Caco-2 (cell line): ENCODE measurements at regions not wholly inside any gene's neighbourhood (a gene's known extent, or its start where the extent isn't known, plus 50 kb on each side); places are given as distances from the start of the nearest gene placed in this dataset.

Experiments
- BruUV-seq: library from RNA; stranded (reverse); fragments of 400-500 nt; replicated peaks from 2 replicates; lab custom pipeline; 2021; lab: Mats Ljungman, UMichigan
- CTCF ChIA-PET: fragments of 300-600 bp; sonication (Branson Sonifier 250); formaldehyde crosslinking; loops from one replicate; lab custom pipeline; 2022; ENCODE audit warnings: antibody characterized with exemption; lab: Charles Lee
- POLR2A ChIA-PET: fragments of 300-600 bp; sonication (Branson Sonifier 250); formaldehyde crosslinking; loops from one replicate; lab custom pipeline; 2022; ENCODE audit warnings: antibody characterized with exemption; lab: Charles Lee
- DNase-seq, 2 experiments: peaks; one replicate each; pipeline versions ENCODE4 v3.0.0 to v3.0.0-alpha.2; 2020 to 2022
- H3K27me3 ChIP-seq: replicated peaks from 2 replicates; pipeline ENCODE4 v1.6.0; 2011; ENCODE audit warnings: low read length; ENCODE audit not compliant: control insufficient read depth, insufficient read depth
- H3K36me3 ChIP-seq: 2 replicates; pipeline ENCODE4 v1.5.1; 2011; ENCODE audit warnings: low read length; ENCODE audit not compliant: control insufficient read depth, insufficient read depth
- H3K4me1 ChIP-seq: fragments of 250-450 bp; sonication (Bioruptor Pico); 2 replicates; pipeline ENCODE4 v1.5.1; 2020; ENCODE audit warnings: mild to moderate bottlenecking
- H3K4me3 ChIP-seq: 2 replicates; pipeline ENCODE4 v1.5.1; 2011; ENCODE audit warnings: low read depth, mild to moderate bottlenecking, control low read depth, low read length
- H3K9me3 ChIP-seq: fragments of 250-450 bp; sonication (Bioruptor Pico); 2 replicates; pipeline ENCODE4 v1.5.1; 2020; ENCODE audit warnings: mild to moderate bottlenecking, moderate library complexity
- H3K27ac Mint-ChIP-seq: one replicate; pipeline ENCODE4 v1.8.0; 2022; ENCODE audit warnings: mixed read lengths; ENCODE audit not compliant: unreplicated experiment
- H3K27me3 Mint-ChIP-seq: one replicate; pipeline ENCODE4 v1.8.0; 2022; ENCODE audit warnings: mixed read lengths; ENCODE audit not compliant: insufficient read depth, unreplicated experiment
- H3K36me3 Mint-ChIP-seq: one replicate; pipeline ENCODE4 v1.8.0; 2022; ENCODE audit warnings: mild to moderate bottlenecking, mixed read lengths; ENCODE audit not compliant: insufficient read depth, unreplicated experiment
- H3K4me1 Mint-ChIP-seq: one replicate; pipeline ENCODE4 v1.8.0; 2022; ENCODE audit warnings: low read depth, mixed read lengths; ENCODE audit not compliant: unreplicated experiment
- H3K4me3 Mint-ChIP-seq: one replicate; pipeline ENCODE4 v1.8.0; 2022; ENCODE audit warnings: mild to moderate bottlenecking, moderate library complexity, mixed read lengths; ENCODE audit not compliant: unreplicated experiment
- H3K9me3 Mint-ChIP-seq: one replicate; pipeline ENCODE4 v1.8.0; 2022; ENCODE audit warnings: mixed read lengths; ENCODE audit not compliant: unreplicated experiment
- CTCF ChIP-seq, 2 experiments: fragments of 200-600 bp in 1 of 2; IDR thresholded peaks; 1 replicate in 1 of 2; 2 replicates in 1 of 2; pipeline versions ENCODE4 v1.5.1 to v1.8.0; 2011 to 2022; ENCODE audit warnings: antibody characterized with exemption in 1 of 2, control low read depth in 1 of 2, inconsistent platforms in 1 of 2, low read depth in 1 of 2, low read length in 1 of 2, mild to moderate bottlenecking in 1 of 2, moderate library complexity in 1 of 2; ENCODE audit not compliant: insufficient read depth in 1 of 2, severe bottlenecking in 1 of 2, unreplicated experiment in 1 of 2
- intact Hi-C: fragments of 100-400 bp; cut with micrococcal nuclease; formaldehyde crosslinking; loops from one replicate; pipeline ENCODE4 v1.10.0; 2022; ENCODE audit not compliant: unreplicated experiment

DNA sequence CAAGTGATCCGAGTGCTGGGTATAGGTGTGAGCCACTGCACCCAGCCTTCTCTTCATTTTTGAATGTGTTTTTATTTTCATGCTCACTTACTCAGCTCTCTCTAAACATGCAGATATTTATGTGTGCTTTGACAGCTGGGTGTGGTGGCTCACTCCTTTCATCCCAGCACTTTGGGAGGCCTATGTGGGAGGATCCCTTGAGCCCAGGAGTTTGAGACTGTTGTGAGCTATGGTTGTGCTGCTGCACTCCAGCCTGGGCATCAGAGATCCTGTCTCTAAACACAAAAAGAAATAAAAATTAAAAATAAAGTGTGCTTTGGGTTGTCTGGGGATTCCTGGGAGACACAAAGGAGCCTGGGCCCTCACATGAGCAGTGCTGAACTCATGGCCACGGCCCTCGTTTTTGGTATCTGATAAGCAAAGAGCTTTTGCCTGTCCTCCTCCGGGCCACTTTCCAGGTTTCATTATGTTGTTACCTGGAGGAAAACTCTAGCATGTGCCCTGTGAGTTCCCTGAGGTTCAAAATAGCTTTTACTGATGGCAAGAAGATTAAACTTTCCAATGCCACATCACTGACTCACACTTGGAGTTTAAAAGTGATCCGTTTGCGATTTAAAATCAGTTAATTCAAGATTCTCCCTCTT lies 78.5 kb downstream of the CD164 start:
- CTCF ChIA-PET: no interaction called here
- Histone ChIP-seq H3K27me3 (no peaks in the 10 kb centered on the region), H3K4me1 (peaks cover 16% of the 10 kb centered on the region), H3K4me3 (no peak overlapping the region), H3K9me3 (no peaks in the 10 kb centered on the region), H3K36me3 (no peaks in the 10 kb centered on the region)
- DNase-seq: no peak
- H3K27ac Mint-ChIP-seq: no peak overlapping the region
- H3K36me3 Mint-ChIP-seq: no peaks in the 10 kb centered on the region
- H3K27me3 Mint-ChIP-seq: no peaks in the 10 kb centered on the region
- H3K4me3 Mint-ChIP-seq: no peak overlapping the region
- no peaks in the 10 kb centered on the region for H3K9me3 Mint-ChIP-seq
- intact Hi-C loops: no loop called here
- H3K4me1 Mint-ChIP-seq: peaks cover 11% of the 10 kb centered on the region
- POLR2A ChIA-PET: no interaction called here
- no peak for TF ChIP-seq CTCF (IDR thresholded peaks at IDR 0.05; ENCODE audit: insufficient read depth in 1 of 2, low read depth in 1 of 2, low read length in 1 of 2, severe bottlenecking in 1 of 2, unreplicated experiment in 1 of 2)
- no TSS peak for BruUV-seq

DNA sequence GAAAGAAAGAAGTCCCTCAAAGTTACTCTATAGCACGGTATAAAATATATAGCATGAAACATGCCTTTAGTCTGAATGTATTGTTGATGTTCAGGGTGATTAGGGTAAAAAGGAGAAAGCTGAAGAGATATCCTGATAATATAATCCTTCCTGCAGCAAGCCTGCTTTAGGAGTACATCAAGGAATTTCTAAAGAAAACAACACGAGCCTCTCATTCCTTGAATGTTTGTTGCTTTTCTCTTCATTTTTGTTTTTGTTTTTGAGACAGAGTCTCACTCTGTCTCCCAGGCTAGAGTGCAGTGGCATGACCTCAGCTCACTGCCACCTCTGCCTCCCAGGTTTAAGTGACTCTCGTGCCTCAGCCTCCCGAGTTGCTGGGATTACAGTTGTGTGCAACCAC lies 79.1 kb downstream of the CD164 start:
- Histone ChIP-seq H3K9me3 (no peaks in the 10 kb centered on the region), H3K36me3 (no peaks in the 10 kb centered on the region), H3K4me1 (peaks cover 10% of the 10 kb centered on the region), H3K4me3 (no peak overlapping the region), H3K27me3 (no peaks in the 10 kb centered on the region)
- Mint-ChIP-seq H3K4me1 (peaks cover 11% of the 10 kb centered on the region), H3K27me3 (no peaks in the 10 kb centered on the region), H3K36me3 (no peaks in the 10 kb centered on the region), H3K4me3 (no peak overlapping the region), H3K9me3 (no peaks in the 10 kb centered on the region), H3K27ac (no peak overlapping the region)
- DNase-seq: no peak
- intact Hi-C loops: no loop called here
- ChIA-PET CTCF (no interaction called here), POLR2A (no interaction called here)
- TF ChIP-seq CTCF (IDR thresholded peaks at IDR 0.05; ENCODE audit: insufficient read depth in 1 of 2, low read depth in 1 of 2, low read length in 1 of 2, severe bottlenecking in 1 of 2, unreplicated experiment in 1 of 2): no peak
- BruUV-seq: no TSS peak

- Mint-ChIP-seq H3K4me1 (peaks cover 11% of the 10 kb centered on the region), H3K4me3 (no peak overlapping the region), H3K27ac (no peak overlapping the region), H3K36me3 (no peaks in the 10 kb centered on the region), H3K9me3 (no peaks in the 10 kb centered on the region), H3K27me3 (no peaks in the 10 kb centered on the region)
- H3K4me3 ChIP-seq: no peak overlapping the region
- no peaks in the 10 kb centered on the region for H3K9me3 ChIP-seq
- peaks cover 3% of the 10 kb centered on the region; the same call in 1 of the 2 replicates for H3K4me1 ChIP-seq
- TF ChIP-seq CTCF (IDR thresholded peaks at IDR 0.05; ENCODE audit: insufficient read depth in 1 of 2, low read depth in 1 of 2, low read length in 1 of 2, severe bottlenecking in 1 of 2, unreplicated experiment in 1 of 2): no peak
- no peaks in the 10 kb centered on the region for H3K36me3 ChIP-seq
- ChIA-PET CTCF (no interaction called here), POLR2A (interaction anchor here (0.6 kb wide), 1 partner anchor 82 kb away, joined by 3 read pairs; no protein-coding TSS in a partner anchor)
- BruUV-seq: no TSS peak
- intact Hi-C loops: no loop called here
- no peak for DNase-seq
- H3K27me3 ChIP-seq: no peaks in the 10 kb centered on the region
Measured at GRCh38 chr6:109302176-109302575, 80.1 kb downstream of the CD164 start.
